SK-N-SH treated with all-trans-retinoic acid at 6 μM for 48 hours (cell line): ENCODE measurements at regions not wholly inside any gene's neighbourhood (a gene's known extent, or its start where the extent isn't known, plus 50 kb on each side); places are given as distances from the start of the nearest gene placed in this dataset.

ENCODE experiments used
- ATAC-seq: fragments of 200-7000 bp; cut with Tn5 transposase; 3 replicates; pipeline ENCODE4 v1.9.1; 2020; ENCODE audit warnings: mild to moderate bottlenecking, moderate library complexity
- ARNTL ChIP-seq: fragments of 450-650 bp; formaldehyde crosslinking; IDR thresholded peaks from 2 replicates; pipeline ENCODE4 v1.5.0; 2020; ENCODE audit warnings: low read depth, mild to moderate bottlenecking, moderate library complexity, borderline replicate concordance
- BACH2 ChIP-seq: fragments of 250-450 bp; sonication (Bioruptor Pico); IDR thresholded peaks from 2 replicates; pipeline ENCODE4 v1.9.0; 2021; ENCODE audit warnings: mild to moderate bottlenecking, borderline replicate concordance
- CREB5 ChIP-seq: fragments of 250-450 bp; sonication (Bioruptor Pico); IDR thresholded peaks from 2 replicates; pipeline ENCODE4 v1.5.1; 2020; ENCODE audit warnings: low read depth, mild to moderate bottlenecking, moderate library complexity
- CSDC2 ChIP-seq: fragments of 250-450 bp; sonication (Bioruptor Pico); IDR thresholded peaks from 2 replicates; pipeline ENCODE4 v1.5.0; 2020; ENCODE audit warnings: mild to moderate bottlenecking, moderate library complexity
- CSRNP3 ChIP-seq: fragments of 250-450 bp; sonication (Bioruptor Pico); IDR thresholded peaks from 2 replicates; pipeline ENCODE4 v1.5.1; 2021; ENCODE audit warnings: mild to moderate bottlenecking, moderate library complexity
- ESRRG ChIP-seq: fragments of 250-450 bp; sonication (Bioruptor Pico); IDR thresholded peaks from 2 replicates; pipeline ENCODE4 v1.6.1; 2021; ENCODE audit warnings: mild to moderate bottlenecking
- GLIS3 ChIP-seq: fragments of 250-450 bp; sonication (Bioruptor Pico); IDR thresholded peaks from 2 replicates; pipeline ENCODE4 v1.5.0; 2020; ENCODE audit warnings: mild to moderate bottlenecking, moderate library complexity
- ISL1 ChIP-seq: fragments of 250-450 bp; sonication (Bioruptor Pico); IDR thresholded peaks from 2 replicates; pipeline ENCODE4 v2.1.2; 2022; ENCODE audit warnings: mild to moderate bottlenecking, moderate library complexity
- OSR1 ChIP-seq: fragments of 250-450 bp; sonication (Bioruptor Pico); IDR thresholded peaks from 2 replicates; pipeline ENCODE4 v1.8.0; 2022; ENCODE audit warnings: moderate library complexity, mild to moderate bottlenecking, inconsistent platforms
- PATZ1 ChIP-seq: fragments of 250-450 bp; sonication (Bioruptor Pico); IDR thresholded peaks from 2 replicates; pipeline ENCODE4 v1.8.0; 2020; ENCODE audit warnings: mild to moderate bottlenecking, moderate library complexity, borderline replicate concordance
- POU6F1 ChIP-seq: fragments of 250-450 bp; sonication (Bioruptor Pico); IDR thresholded peaks from 2 replicates; pipeline ENCODE4 v1.8.0; 2021; ENCODE audit warnings: low read depth, mild to moderate bottlenecking, moderate library complexity, borderline replicate concordance
- PPARA ChIP-seq: fragments of 250-450 bp; sonication (Bioruptor Pico); IDR thresholded peaks from 2 replicates; pipeline ENCODE4 v1.5.0; 2020; ENCODE audit warnings: mild to moderate bottlenecking, borderline replicate concordance
- SNAI2 ChIP-seq: fragments of 250-450 bp; sonication (Bioruptor Pico); IDR thresholded peaks from 2 replicates; pipeline ENCODE4 v1.5.0; 2020; ENCODE audit warnings: mild to moderate bottlenecking, moderate library complexity
- TCF4 ChIP-seq: fragments of 250-450 bp; sonication (Bioruptor Pico); IDR thresholded peaks from 2 replicates; pipeline ENCODE4 v1.8.0; 2021; ENCODE audit warnings: mild to moderate bottlenecking, moderate library complexity, borderline replicate concordance
- TOX ChIP-seq: fragments of 250-450 bp; sonication (Bioruptor Pico); IDR thresholded peaks from 2 replicates; pipeline ENCODE4 v1.8.0; 2021; ENCODE audit warnings: mild to moderate bottlenecking, moderate library complexity, borderline replicate concordance
- TSHZ2 ChIP-seq: fragments of 250-450 bp; sonication (Bioruptor Pico); IDR thresholded peaks from 2 replicates; pipeline ENCODE4 v1.5.0; 2020; ENCODE audit warnings: mild to moderate bottlenecking, moderate library complexity
- ZC3H10 ChIP-seq: fragments of 250-450 bp; sonication (Bioruptor Pico); IDR thresholded peaks from 2 replicates; pipeline ENCODE4 v1.5.1; 2021; ENCODE audit warnings: mild to moderate bottlenecking, moderate library complexity
- ZNF565 ChIP-seq: fragments of 450-650 bp; formaldehyde crosslinking; conservative IDR thresholded peaks from 2 replicates; pipeline ENCODE4 v1.5.0; 2020; ENCODE audit warnings: low read depth, mild to moderate bottlenecking, moderate library complexity
- ZNF8 ChIP-seq: fragments of 450-650 bp; formaldehyde crosslinking; IDR thresholded peaks from 2 replicates; pipeline ENCODE4 v1.5.0; 2020; ENCODE audit warnings: mild to moderate bottlenecking, moderate library complexity

GRCh38 chr10:109166935-109167334 lies 756.4 kb downstream of the XPNPEP1 start:
- ATAC-seq, result no peak
- TF ChIP-seq SNAI2 (CRISPR knock-in tag) (no peak), TOX (no peak), ZNF565 (CRISPR knock-in tag) (no peak), BACH2 (no peak), ZC3H10 (CRISPR knock-in tag) (no peak), ZNF8 (CRISPR knock-in tag) (no peak), ISL1 (CRISPR knock-in tag) (no peak), CREB5 (CRISPR knock-in tag) (no peak), TSHZ2 (CRISPR knock-in tag) (no peak), CSRNP3 (CRISPR knock-in tag) (no peak), ARNTL (CRISPR knock-in tag) (no peak), CSDC2 (CRISPR knock-in tag) (no peak), PATZ1 (CRISPR knock-in tag) (no peak)

GRCh38 chr10:109159351-109159750 lies 764.0 kb downstream of the XPNPEP1 start:
- ATAC-seq, result no peak
- TF ChIP-seq PPARA (CRISPR knock-in tag), result no peak
- TF ChIP-seq ZNF8 (CRISPR knock-in tag), result no peak
- no peak for TF ChIP-seq PATZ1 (CRISPR knock-in tag)

- TF ChIP-seq TSHZ2 (CRISPR knock-in tag), result no peak
- TF ChIP-seq PATZ1 (CRISPR knock-in tag), result no peak
- no peak for TF ChIP-seq ISL1 (CRISPR knock-in tag)
- TF ChIP-seq TCF4 (CRISPR knock-in tag), result no peak
- no peak for TF ChIP-seq GLIS3
- no peak for TF ChIP-seq POU6F1 (CRISPR knock-in tag)
- no peak for TF ChIP-seq ESRRG (CRISPR knock-in tag)
- no peak for TF ChIP-seq CREB5 (CRISPR knock-in tag)
- TF ChIP-seq BACH2, result no peak
- no peak for TF ChIP-seq OSR1 (CRISPR knock-in tag)
- no peak for TF ChIP-seq CSDC2 (CRISPR knock-in tag)
- no peak for ATAC-seq
Observed at GRCh38 chr10:109156396-109156795, 766.9 kb downstream of the XPNPEP1 start.
